NB4 (cell line): ENCODE measurements at regions not wholly inside any gene's neighbourhood (a gene's known extent, or its start where the extent isn't known, plus 50 kb on each side); places are given as distances from the start of the nearest gene placed in this dataset.

Source experiments
- DNase-seq: peaks from one replicate; pipeline ENCODE4 v3.0.0; 2010; ENCODE audit warnings: low read depth
- H3K4me3 ChIP-seq: one replicate; pipeline ENCODE4 v1.5.1; 2011; ENCODE audit warnings: mild to moderate bottlenecking, low read depth, low read length, moderate library complexity
- MYC ChIP-seq: IDR thresholded peaks from 2 replicates; pipeline ENCODE4 v1.6.1; 2011; ENCODE audit warnings: low read depth, low read length
- POLR2A ChIP-seq: IDR thresholded peaks from 2 replicates; pipeline ENCODE4 v1.6.1; 2011; ENCODE audit warnings: mild to moderate bottlenecking; ENCODE audit not compliant: insufficient read length; ENCODE audit errors: extremely low read depth
- TF ChIP-seq, protein P1 (sequence below): IDR thresholded peaks from 2 replicates; pipeline ENCODE4 v1.6.1; 2011; ENCODE audit warnings: low read depth, low read length
- TF ChIP-seq, protein P2 (sequence below): IDR thresholded peaks from one replicate; pipeline ENCODE4 v1.5.1; 2012; ENCODE audit warnings: low read depth, low read length

GRCh38 chr11:120035756-120036155 lies 102.2 kb downstream of the TRIM29 start:
- no peak overlapping the region for H3K4me3 ChIP-seq
- no peak for DNase-seq
- no peak for TF ChIP-seq POLR2A
- TF ChIP-seq, protein P1, sequence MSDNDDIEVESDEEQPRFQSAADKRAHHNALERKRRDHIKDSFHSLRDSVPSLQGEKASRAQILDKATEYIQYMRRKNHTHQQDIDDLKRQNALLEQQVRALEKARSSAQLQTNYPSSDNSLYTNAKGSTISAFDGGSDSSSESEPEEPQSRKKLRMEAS: no peak

- TF ChIP-seq POLR2A: no peak
- TF ChIP-seq, protein P2, sequence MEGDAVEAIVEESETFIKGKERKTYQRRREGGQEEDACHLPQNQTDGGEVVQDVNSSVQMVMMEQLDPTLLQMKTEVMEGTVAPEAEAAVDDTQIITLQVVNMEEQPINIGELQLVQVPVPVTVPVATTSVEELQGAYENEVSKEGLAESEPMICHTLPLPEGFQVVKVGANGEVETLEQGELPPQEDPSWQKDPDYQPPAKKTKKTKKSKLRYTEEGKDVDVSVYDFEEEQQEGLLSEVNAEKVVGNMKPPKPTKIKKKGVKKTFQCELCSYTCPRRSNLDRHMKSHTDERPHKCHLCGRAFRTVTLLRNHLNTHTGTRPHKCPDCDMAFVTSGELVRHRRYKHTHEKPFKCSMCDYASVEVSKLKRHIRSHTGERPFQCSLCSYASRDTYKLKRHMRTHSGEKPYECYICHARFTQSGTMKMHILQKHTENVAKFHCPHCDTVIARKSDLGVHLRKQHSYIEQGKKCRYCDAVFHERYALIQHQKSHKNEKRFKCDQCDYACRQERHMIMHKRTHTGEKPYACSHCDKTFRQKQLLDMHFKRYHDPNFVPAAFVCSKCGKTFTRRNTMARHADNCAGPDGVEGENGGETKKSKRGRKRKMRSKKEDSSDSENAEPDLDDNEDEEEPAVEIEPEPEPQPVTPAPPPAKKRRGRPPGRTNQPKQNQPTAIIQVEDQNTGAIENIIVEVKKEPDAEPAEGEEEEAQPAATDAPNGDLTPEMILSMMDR: no peak
- TF ChIP-seq MYC: no peak
- TF ChIP-seq, protein P1: no peak
- no peak overlapping the region for H3K4me3 ChIP-seq
Observed at GRCh38 chr11:120034881-120035630, 102.9 kb downstream of the TRIM29 start.

DNA sequence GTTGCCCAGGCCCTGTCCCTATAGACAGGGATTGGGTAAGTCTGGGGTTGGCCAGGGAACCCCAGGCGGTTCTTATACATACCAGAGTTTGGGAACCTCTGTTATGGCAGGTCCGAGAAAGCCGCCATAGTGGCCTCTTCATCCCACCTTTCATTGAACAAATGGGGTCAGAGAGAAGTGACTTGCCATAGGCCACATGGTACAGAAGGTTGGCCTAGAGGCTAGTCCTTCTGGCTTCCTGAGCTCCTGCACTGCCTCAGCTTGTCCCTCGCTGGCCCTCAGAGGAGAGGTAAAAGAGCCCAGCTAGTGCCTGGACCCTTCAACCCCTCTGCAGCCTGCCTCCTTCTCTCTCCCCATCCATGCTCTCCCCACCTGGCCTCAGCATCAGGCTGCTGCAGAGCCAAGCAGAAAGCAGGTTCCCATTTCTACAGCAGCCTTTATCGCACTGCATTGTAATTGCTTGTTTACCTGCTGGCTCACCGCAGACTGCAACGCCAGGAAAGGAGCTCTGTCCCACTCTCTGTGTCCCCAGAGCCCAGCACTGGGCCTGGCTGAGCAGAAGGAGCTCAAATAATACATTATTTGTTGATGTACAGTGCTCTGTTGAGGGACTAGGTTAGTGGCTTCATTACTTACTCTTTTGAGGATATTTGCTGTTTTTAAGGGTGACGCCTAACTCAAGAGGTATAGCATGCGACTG lies 103.6 kb downstream of the TRIM29 start:
- DNase-seq: no peak
- H3K4me3 ChIP-seq: no peak overlapping the region
- TF ChIP-seq, protein P2: no peak
- TF ChIP-seq POLR2A (no peak), MYC (no peak)
- TF ChIP-seq, protein P1: no peak

More at GRCh38 chr11:120034881-120035630, 102.9 kb downstream of the TRIM29 start:
- DNase-seq: no peak

DNA sequence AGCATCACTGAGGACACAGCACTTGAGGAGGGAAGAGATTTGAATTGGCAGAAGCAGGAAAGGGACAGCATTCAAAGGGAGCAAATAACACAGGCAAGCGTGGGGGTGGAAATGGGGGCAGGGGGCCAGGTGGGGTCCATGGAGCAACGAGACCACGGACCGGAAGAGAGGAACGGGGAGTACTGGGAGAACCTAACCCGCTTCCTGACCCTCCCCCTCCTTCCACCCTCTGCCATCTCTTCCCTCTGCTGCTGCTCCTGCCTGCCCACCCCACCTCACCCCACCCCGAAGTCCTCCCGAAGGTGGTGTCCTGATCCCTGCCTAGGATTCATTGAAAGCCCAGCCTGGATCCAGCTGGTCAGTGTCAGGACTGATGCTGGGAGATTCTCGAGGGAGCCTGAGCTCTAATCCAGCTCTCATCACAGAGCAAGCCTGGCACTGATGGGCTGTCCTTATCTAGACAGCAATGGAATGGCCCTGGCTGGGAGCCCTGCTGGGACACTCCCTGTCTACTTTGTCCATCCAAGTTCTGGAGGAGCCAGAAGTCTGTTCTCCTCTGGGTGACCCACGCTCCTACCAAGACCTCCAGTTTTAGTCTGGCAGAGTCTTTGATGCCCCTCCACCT lies 105.0 kb downstream of the TRIM29 start:
- no peak for DNase-seq
- TF ChIP-seq MYC (no peak), POLR2A (no peak)
- TF ChIP-seq, protein P1: no peak
- TF ChIP-seq, protein P2: no peak
- H3K4me3 ChIP-seq: no peak overlapping the region

DNA sequence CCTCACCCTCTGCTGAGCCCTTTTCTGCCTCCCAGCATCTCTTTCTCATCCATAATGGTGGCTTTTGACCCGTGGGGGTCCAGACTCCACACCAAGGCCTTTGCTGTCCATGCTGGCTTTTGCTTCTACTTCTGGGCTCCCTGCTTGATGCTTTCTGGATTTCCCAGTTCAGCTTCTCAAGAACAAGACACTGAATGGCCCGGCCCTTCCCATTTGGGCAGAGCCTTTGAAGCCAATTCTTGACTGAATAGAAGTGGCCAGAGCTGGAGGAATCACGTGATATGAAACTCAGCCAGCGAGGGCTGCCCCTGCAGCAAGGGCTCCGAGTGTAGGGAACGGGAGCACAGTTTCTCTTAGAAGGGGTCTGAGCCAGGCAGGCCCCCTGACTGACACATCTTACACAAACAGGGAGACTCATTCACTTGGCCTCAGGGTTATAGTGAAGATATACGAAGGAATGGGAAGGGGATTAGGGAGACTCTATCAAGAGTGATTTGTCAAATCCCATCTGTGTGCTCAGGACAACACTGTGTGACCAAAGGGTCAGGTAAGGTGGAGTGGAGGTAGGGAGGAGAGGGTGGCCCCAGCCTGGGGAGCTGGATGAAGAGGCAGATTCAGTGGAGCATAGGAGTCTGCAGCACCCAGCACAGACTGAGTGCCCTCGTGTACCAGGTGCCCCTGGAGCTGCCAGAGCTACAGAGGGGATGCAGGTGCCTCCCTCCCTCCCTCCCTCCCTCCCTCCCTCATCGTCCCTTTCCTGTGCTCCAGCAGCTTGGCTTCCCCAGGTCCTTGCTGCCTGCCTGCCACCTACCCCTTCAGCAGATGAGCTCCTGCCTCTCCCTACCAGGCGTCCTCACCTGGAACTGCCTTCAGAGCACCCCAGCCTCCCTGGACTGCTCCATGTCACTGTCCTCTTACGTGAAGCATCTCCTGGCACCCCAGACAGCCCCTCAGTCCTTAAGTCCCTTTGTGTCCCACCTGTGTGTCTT lies 106.0 kb downstream of the TRIM29 start:
- no peak overlapping the region for H3K4me3 ChIP-seq
- TF ChIP-seq, protein P2: no peak
- TF ChIP-seq MYC (no peak), POLR2A (no peak)
- TF ChIP-seq, protein P1: no peak
- DNase-seq: no peak
